PC-9 (cell line): ENCODE measurements at regions not wholly inside any gene's neighbourhood (a gene's known extent, or its start where the extent isn't known, plus 50 kb on each side); places are given as distances from the start of the nearest gene placed in this dataset.

Source experiments
- EZH2 ChIP-seq: fragments of 200-600 bp; sonication (generic); IDR thresholded peaks from 2 replicates; pipeline ENCODE4 v1.8.0; 2017; ENCODE audit warnings: antibody characterized with exemption, low read depth
- TF ChIP-seq, protein P1 (sequence below): fragments of 200-600 bp; sonication (generic); conservative IDR thresholded peaks from 2 replicates; pipeline ENCODE4 v1.6.1; 2017; ENCODE audit warnings: mixed run types, antibody characterized with exemption, mild to moderate bottlenecking, moderate library complexity

- TF ChIP-seq, protein P1, sequence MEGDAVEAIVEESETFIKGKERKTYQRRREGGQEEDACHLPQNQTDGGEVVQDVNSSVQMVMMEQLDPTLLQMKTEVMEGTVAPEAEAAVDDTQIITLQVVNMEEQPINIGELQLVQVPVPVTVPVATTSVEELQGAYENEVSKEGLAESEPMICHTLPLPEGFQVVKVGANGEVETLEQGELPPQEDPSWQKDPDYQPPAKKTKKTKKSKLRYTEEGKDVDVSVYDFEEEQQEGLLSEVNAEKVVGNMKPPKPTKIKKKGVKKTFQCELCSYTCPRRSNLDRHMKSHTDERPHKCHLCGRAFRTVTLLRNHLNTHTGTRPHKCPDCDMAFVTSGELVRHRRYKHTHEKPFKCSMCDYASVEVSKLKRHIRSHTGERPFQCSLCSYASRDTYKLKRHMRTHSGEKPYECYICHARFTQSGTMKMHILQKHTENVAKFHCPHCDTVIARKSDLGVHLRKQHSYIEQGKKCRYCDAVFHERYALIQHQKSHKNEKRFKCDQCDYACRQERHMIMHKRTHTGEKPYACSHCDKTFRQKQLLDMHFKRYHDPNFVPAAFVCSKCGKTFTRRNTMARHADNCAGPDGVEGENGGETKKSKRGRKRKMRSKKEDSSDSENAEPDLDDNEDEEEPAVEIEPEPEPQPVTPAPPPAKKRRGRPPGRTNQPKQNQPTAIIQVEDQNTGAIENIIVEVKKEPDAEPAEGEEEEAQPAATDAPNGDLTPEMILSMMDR: no peak
- no peak for TF ChIP-seq EZH2
Measured at GRCh38 chr3:23055733-23056376, 147.3 kb upstream of the UBE2E2 start.
